ENCODE measurements at regions not wholly inside any gene's neighbourhood (a gene's known extent, or its start where the extent isn't known, plus 50 kb on each side); places are given as distances from the start of the nearest gene placed in this dataset.

GRCh38 chr6:21869085-21869771, 275.7 kb downstream of the SOX4 start:
- H3K9me3 ChIP-seq (ENCODE audit: control extremely low read depth in 1 of 3, control insufficient read depth in 2 of 3, insufficient read depth in 1 of 3, low read length in 2 of 3): peaks cover 0 to 1% (median 0%) of the 10 kb centered on the region in 3 donors
- H3K9me3 Mint-ChIP-seq (ENCODE audit: insufficient read depth): no peaks in the 10 kb centered on the region
- no peak overlapping the region for H3K4me3 ChIP-seq (ENCODE audit: control extremely low read depth in 1 of 5, extremely low read depth in 1 of 5, insufficient read depth in 1 of 5, low read depth in 2 of 5, low read length in 4 of 5)
- H3K36me3 ChIP-seq (replicated peaks in 1 of 2; ENCODE audit: control extremely low read depth in 1 of 2, control insufficient read depth in 1 of 2, extremely low read depth in 1 of 2, insufficient read depth in 2 of 2, low read length in 1 of 2): no peaks in the 10 kb centered on the region
- H3K9ac ChIP-seq (ENCODE audit: low read length): no peak overlapping the region
- intact Hi-C loops (cut with micrococcal nuclease): no loop called here
- no peak overlapping the region for H3K27ac Mint-ChIP-seq
- 88% methylated on average over 1 of the region's 8 CpGs for WGBS (ENCODE audit: insufficient coverage)
- no peak for TF ChIP-seq EZH2 (IDR thresholded peaks at IDR 0.05; ENCODE audit: borderline replicate concordance, insufficient read depth, low read depth, low read length, poor library complexity, severe bottlenecking)
- no peak for TF ChIP-seq CTCF (IDR thresholded peaks at IDR 0.05)
- CTCF ChIA-PET: no interaction called here
- no peaks in the 10 kb centered on the region for H3K79me2 ChIP-seq (ENCODE audit: control insufficient read depth, insufficient read depth, low read length)
- H2AFZ ChIP-seq (ENCODE audit: insufficient read depth, low read depth, low read length, poor library complexity, severe bottlenecking): no peak overlapping the region
- no peaks in the 10 kb centered on the region for H3K27me3 ChIP-seq (replicated peaks in 1 of 4; ENCODE audit: control extremely low read depth in 1 of 4, control insufficient read depth in 3 of 4, insufficient read depth in 4 of 4, low read length in 3 of 4)
- no peak overlapping the region for H3K27ac ChIP-seq (ENCODE audit: low read length in 2 of 2)
- POLR2A ChIA-PET: no interaction called here
- no peaks in the 10 kb centered on the region for H3K27me3 Mint-ChIP-seq
- H3K4me1 ChIP-seq (ENCODE audit: control insufficient read depth in 2 of 2, insufficient read depth in 2 of 2, low read length in 2 of 2): no peaks in the 10 kb centered on the region
- no peak overlapping the region for H3K4me2 ChIP-seq (replicated peaks; ENCODE audit: low read depth, low read length, poor library complexity, severe bottlenecking)
- no peaks in the 10 kb centered on the region for H3K4me1 Mint-ChIP-seq
- DNase-seq (no peak), ATAC-seq (ENCODE audit: low read depth) (no peak)
- no peak overlapping the region for H3K4me3 Mint-ChIP-seq
- no peaks in the 10 kb centered on the region for H4K20me1 ChIP-seq (ENCODE audit: control insufficient read depth, insufficient read depth, low read length, poor library complexity, severe bottlenecking)

GRCh38 chr6:21870076-21870730, 276.7 kb downstream of the SOX4 start:
- H3K9me3 Mint-ChIP-seq (ENCODE audit: insufficient read depth): no peaks in the 10 kb centered on the region
- no peak overlapping the region for H3K4me3 Mint-ChIP-seq
- Histone ChIP-seq H3K4me1 (ENCODE audit: control insufficient read depth in 2 of 2, insufficient read depth in 2 of 2, low read length in 2 of 2) (no peaks in the 10 kb centered on the region), H3K9ac (ENCODE audit: low read length) (no peak overlapping the region), H3K36me3 (replicated peaks in 1 of 2; ENCODE audit: control extremely low read depth in 1 of 2, control insufficient read depth in 1 of 2, extremely low read depth in 1 of 2, insufficient read depth in 2 of 2, low read length in 1 of 2) (no peaks in the 10 kb centered on the region), H3K27me3 (replicated peaks in 1 of 4; ENCODE audit: control extremely low read depth in 1 of 4, control insufficient read depth in 3 of 4, insufficient read depth in 4 of 4, low read length in 3 of 4) (no peaks in the 10 kb centered on the region), H3K79me2 (ENCODE audit: control insufficient read depth, insufficient read depth, low read length) (no peaks in the 10 kb centered on the region), H3K4me2 (replicated peaks; ENCODE audit: low read depth, low read length, poor library complexity, severe bottlenecking) (no peak overlapping the region), H2AFZ (ENCODE audit: insufficient read depth, low read depth, low read length, poor library complexity, severe bottlenecking) (no peak overlapping the region), H3K4me3 (ENCODE audit: control extremely low read depth in 1 of 5, extremely low read depth in 1 of 5, insufficient read depth in 1 of 5, low read depth in 2 of 5, low read length in 4 of 5) (no peak overlapping the region), H3K9me3 (ENCODE audit: control extremely low read depth in 1 of 3, control insufficient read depth in 2 of 3, insufficient read depth in 1 of 3, low read length in 2 of 3) (peaks cover 0 to 8% (median 0%) of the 10 kb centered on the region in 3 donors), H4K20me1 (ENCODE audit: control insufficient read depth, insufficient read depth, low read length, poor library complexity, severe bottlenecking) (no peaks in the 10 kb centered on the region), H3K27ac (ENCODE audit: low read length in 2 of 2) (no peak overlapping the region)
- ChIA-PET CTCF (no interaction called here), POLR2A (no interaction called here)
- DNase-seq: no peak
- ATAC-seq (ENCODE audit: low read depth): no peak
- WGBS (ENCODE audit: insufficient coverage): 0% methylated on average over 1 of the region's 5 CpGs
- H3K4me1 Mint-ChIP-seq: no peaks in the 10 kb centered on the region
- no peaks in the 10 kb centered on the region for H3K27me3 Mint-ChIP-seq
- no peak overlapping the region for H3K27ac Mint-ChIP-seq
- intact Hi-C loops (cut with micrococcal nuclease): no loop called here
- no peak for TF ChIP-seq CTCF (IDR thresholded peaks at IDR 0.05)

Data from B cell (primary cell).